HFFc6 (cell line): ENCODE measurements at regions not wholly inside any gene's neighbourhood (a gene's known extent, or its start where the extent isn't known, plus 50 kb on each side); places are given as distances from the start of the nearest gene placed in this dataset.

Source experiments
- DNase-seq: peaks from one replicate; pipeline ENCODE4 v3.0.0-alpha.2; 2018
- H3K27ac Mint-ChIP-seq: 2 replicates; pipeline ENCODE4 v1.8.0; 2020; ENCODE audit warnings: mild to moderate bottlenecking, mixed read lengths
- H3K27me3 Mint-ChIP-seq: 2 replicates; pipeline ENCODE4 v1.8.0; 2021; ENCODE audit warnings: mild to moderate bottlenecking, moderate library complexity, mixed read lengths; ENCODE audit not compliant: insufficient read depth
- H3K36me3 Mint-ChIP-seq: 2 replicates; pipeline ENCODE4 v1.8.0; 2021; ENCODE audit warnings: low read depth, mixed read lengths
- H3K4me1 Mint-ChIP-seq: 2 replicates; pipeline ENCODE4 v1.8.0; 2020; ENCODE audit warnings: low read depth, mixed read lengths
- H3K4me3 Mint-ChIP-seq: 2 replicates; pipeline ENCODE4 v1.8.0; 2020; ENCODE audit warnings: mild to moderate bottlenecking, moderate library complexity, mixed read lengths
- H3K9me3 Mint-ChIP-seq: 2 replicates; pipeline ENCODE4 v1.8.0; 2020; ENCODE audit warnings: mild to moderate bottlenecking, mixed read lengths
- CTCF ChIP-seq: fragments of 200-600 bp; sonication (generic); IDR thresholded peaks from 2 replicates; pipeline ENCODE4 v1.5.0; 2021; ENCODE audit warnings: antibody characterized with exemption, mild to moderate bottlenecking

- H3K4me3 Mint-ChIP-seq = no peak overlapping the region
- DNase-seq = no peak
- no peaks in the 10 kb centered on the region for H3K27me3 Mint-ChIP-seq
- TF ChIP-seq CTCF = no peak
- H3K36me3 Mint-ChIP-seq = no peaks in the 10 kb centered on the region
- H3K27ac Mint-ChIP-seq = no peak overlapping the region
- H3K4me1 Mint-ChIP-seq = no peaks in the 10 kb centered on the region
- H3K9me3 Mint-ChIP-seq = peaks cover 12% of the 10 kb centered on the region
Measured at GRCh38 chr6:22942403-22942802, 373.0 kb downstream of the HDGFL1 start.

DNA sequence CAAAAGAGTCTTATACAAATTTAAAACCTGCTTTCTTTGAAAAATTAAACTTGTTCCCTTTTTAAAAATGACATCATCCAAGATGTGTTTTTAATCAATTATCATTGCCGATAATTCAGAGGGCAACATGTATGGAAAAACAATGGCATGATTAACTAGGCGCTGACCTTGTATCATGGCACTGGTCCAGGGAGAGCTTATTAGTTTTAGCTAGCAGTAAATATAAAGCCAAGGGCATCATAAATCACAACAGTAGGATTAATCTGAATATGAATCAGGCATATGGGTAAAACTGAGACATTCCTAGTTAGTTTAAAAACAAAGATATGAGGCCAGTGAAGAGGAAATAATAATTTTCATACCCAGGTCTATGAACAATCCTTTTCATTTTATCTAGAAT is 374.0 kb downstream of the HDGFL1 start:
- Mint-ChIP-seq H3K4me1 (no peaks in the 10 kb centered on the region), H3K9me3 (peaks cover 5% of the 10 kb centered on the region), H3K27ac (no peak overlapping the region), H3K27me3 (no peaks in the 10 kb centered on the region), H3K4me3 (no peak overlapping the region), H3K36me3 (no peaks in the 10 kb centered on the region)
- TF ChIP-seq CTCF = no peak
- no peak for DNase-seq

DNA sequence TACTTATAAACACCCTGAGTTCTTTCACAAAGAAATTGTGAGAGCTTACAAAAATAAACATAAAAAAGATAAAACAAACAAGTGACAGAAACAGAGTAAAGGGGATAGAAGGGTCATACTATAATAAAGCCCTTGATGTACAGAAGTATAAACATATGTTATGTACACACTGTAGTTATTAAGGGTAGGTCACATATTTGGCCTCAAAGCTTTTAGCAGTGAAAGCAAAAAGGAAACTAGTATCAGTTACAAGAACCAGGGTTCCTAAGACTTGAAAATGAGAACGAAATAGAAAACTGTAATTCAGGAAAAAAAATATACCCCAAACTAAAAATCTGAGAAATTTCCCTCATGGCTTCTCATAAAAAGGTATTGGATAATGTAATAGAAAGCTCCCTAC is 380.6 kb downstream of the HDGFL1 start:
- no peak for DNase-seq
- no peaks in the 10 kb centered on the region; the same call in 1 of the 2 replicates for H3K9me3 Mint-ChIP-seq
- no peaks in the 10 kb centered on the region for H3K36me3 Mint-ChIP-seq
- H3K27me3 Mint-ChIP-seq = no peaks in the 10 kb centered on the region
- no peak overlapping the region for H3K4me3 Mint-ChIP-seq
- no peak overlapping the region for H3K27ac Mint-ChIP-seq
- no peaks in the 10 kb centered on the region for H3K4me1 Mint-ChIP-seq
- TF ChIP-seq CTCF = no peak

DNA sequence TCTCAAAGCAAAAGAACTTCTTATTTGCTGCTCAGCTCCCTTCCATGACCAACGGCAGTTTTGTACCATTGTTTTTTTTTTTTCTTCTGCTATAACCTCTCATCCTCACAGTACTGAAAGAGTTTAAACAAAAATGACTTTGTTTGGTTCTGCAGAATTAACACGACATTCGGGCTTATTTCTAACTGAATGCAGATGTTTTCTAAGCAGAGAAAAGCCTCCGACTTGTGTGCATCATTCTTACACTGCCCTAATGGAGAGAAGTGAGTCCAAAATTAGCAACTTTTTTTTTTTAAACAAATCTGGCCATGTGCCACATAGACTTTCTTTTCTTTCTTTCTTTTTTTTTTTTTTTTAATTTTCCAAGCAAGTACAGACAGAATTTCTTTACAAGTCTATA is 382.7 kb downstream of the HDGFL1 start:
- Mint-ChIP-seq H3K27me3 (no peaks in the 10 kb centered on the region), H3K4me3 (no peak overlapping the region), H3K4me1 (no peaks in the 10 kb centered on the region), H3K9me3 (no peaks in the 10 kb centered on the region; the same call in 1 of the 2 replicates), H3K27ac (no peak overlapping the region), H3K36me3 (no peaks in the 10 kb centered on the region)
- TF ChIP-seq CTCF = no peak
- DNase-seq = no peak

GRCh38 chr6:22954749-22955385 is 385.5 kb downstream of the HDGFL1 start:
- no peak for DNase-seq
- Mint-ChIP-seq H3K36me3 (no peaks in the 10 kb centered on the region), H3K4me3 (peak overlapping the region; percentile 61), H3K9me3 (peaks cover 12% of the 10 kb centered on the region), H3K27me3 (no peaks in the 10 kb centered on the region), H3K27ac (no peak overlapping the region), H3K4me1 (no peaks in the 10 kb centered on the region)
- no peak for TF ChIP-seq CTCF
